Common myeloid progenitor, CD34-positive (primary cell): ENCODE measurements at regions not wholly inside any gene's neighbourhood (a gene's known extent, or its start where the extent isn't known, plus 50 kb on each side); places are given as distances from the start of the nearest gene placed in this dataset.

Source experiments
- CTCF ChIA-PET: fragments of 350-600 bp; sonication (Branson Sonifier 250); formaldehyde crosslinking; loops from one replicate; lab custom pipeline; 2021; ENCODE audit warnings: antibody characterized with exemption; lab: Charles Lee
- POLR2A ChIA-PET: fragments of 350-600 bp; sonication (Branson Sonifier 250); formaldehyde crosslinking; loops from one replicate; lab custom pipeline; 2021; ENCODE audit warnings: antibody characterized with exemption; lab: Charles Lee
- DNase-seq, 3 donors: peaks; one replicate each; pipeline versions ENCODE4 v3.0.0 to v3.0.0-alpha.2; 2013
- H3K27ac ChIP-seq, 2 experiments: 1 replicate in 1 of 2; 2 replicates in 1 of 2; pipeline ENCODE4 v1.7.0; 2013; ENCODE audit warnings: inconsistent platforms in 2 of 2, low read length in 2 of 2, mild to moderate bottlenecking in 2 of 2, low read depth in 1 of 2, moderate library complexity in 1 of 2; ENCODE audit not compliant: severe bottlenecking in 2 of 2, insufficient read depth in 1 of 2, poor library complexity in 1 of 2
- H3K27me3 ChIP-seq, 5 experiments: replicated peaks in 2 of 5; 1 replicate in 3 of 5; 2 replicates in 2 of 5; pipeline versions ENCODE4 v1.6.1 to v1.7.0; 2013; ENCODE audit warnings: low read length in 4 of 5, mild to moderate bottlenecking in 2 of 5, moderate library complexity in 2 of 5, inconsistent platforms in 1 of 5; ENCODE audit not compliant: insufficient read depth in 5 of 5, control insufficient read depth in 4 of 5
- H3K36me3 ChIP-seq, 4 experiments: 1 replicate in 2 of 4; 2 replicates in 2 of 4; pipeline versions ENCODE4 v1.6.1 to v1.7.0; 2013; ENCODE audit warnings: low read length in 3 of 4, control low read depth in 1 of 4, mild to moderate bottlenecking in 1 of 4; ENCODE audit not compliant: control insufficient read depth in 4 of 4, insufficient read depth in 4 of 4
- H3K4me1 ChIP-seq, 4 experiments: 1 replicate in 3 of 4; 2 replicates in 1 of 4; pipeline versions ENCODE4 v1.6.1 to v1.7.1; 2013; ENCODE audit warnings: low read length in 3 of 4, mild to moderate bottlenecking in 3 of 4, control low read depth in 1 of 4, inconsistent platforms in 1 of 4, moderate library complexity in 1 of 4; ENCODE audit not compliant: control insufficient read depth in 4 of 4, insufficient read depth in 4 of 4; ENCODE audit errors: control extremely low read depth in 1 of 4
- H3K4me3 ChIP-seq, 7 experiments: 1 replicate in 4 of 7; 2 replicates in 3 of 7; pipeline versions ENCODE4 v1.5.1 to v1.7.0; 2013; ENCODE audit warnings: mild to moderate bottlenecking in 7 of 7, low read length in 6 of 7, moderate library complexity in 6 of 7, inconsistent platforms in 2 of 7, low read depth in 2 of 7, control low read depth in 1 of 7; ENCODE audit not compliant: insufficient read depth in 4 of 7, control insufficient read depth in 1 of 7; ENCODE audit errors: extremely low read depth in 1 of 7
- H3K9me3 ChIP-seq, 5 experiments: 1 replicate in 4 of 5; 2 replicates in 1 of 5; pipeline versions ENCODE4 v1.6.1 to v1.7.1; 2013; ENCODE audit warnings: low read length in 4 of 5, mild to moderate bottlenecking in 2 of 5, inconsistent platforms in 1 of 5, low read depth in 1 of 5, moderate library complexity in 1 of 5; ENCODE audit not compliant: control insufficient read depth in 4 of 5, insufficient read depth in 2 of 5; ENCODE audit errors: control extremely low read depth in 1 of 5
- WGBS: methylation state at CpG from one replicate; pipeline ENCODE4 v1.1.5; 2013; ENCODE audit not compliant: insufficient coverage; 5-methylcytosine and 5-hydroxymethylcytosine counted together

GRCh38 chr2:30338475-30338874, 107.1 kb downstream of the LBH start:
- Histone ChIP-seq H3K36me3 (no peaks in the 10 kb centered on the region), H3K27me3 (no peaks in the 10 kb centered on the region), H3K9me3 (peaks cover 0 to 3% (median 0%) of the 10 kb centered on the region in 5 experiments), H3K4me1 (peaks cover 6 to 23% (median 20%) of the 10 kb centered on the region in 4 experiments), H3K27ac (no peak overlapping the region), H3K4me3 (no peak overlapping the region)
- CTCF ChIA-PET, result interaction anchor here (1.0 kb wide), 1 partner anchor 100 kb away, joined by 3 read pairs; no protein-coding TSS in a partner anchor
- 100% methylated on average over 3 of the region's 3 CpGs for WGBS
- POLR2A ChIA-PET, result no interaction called here
- DNase-seq, result no peak

- 96% methylated on average over 3 of the region's 4 CpGs for WGBS
- CTCF ChIA-PET, result no interaction called here
- peaks cover 6 to 23% (median 20%) of the 10 kb centered on the region in 4 experiments for H3K4me1 ChIP-seq
Measured at GRCh38 chr2:30339071-30339470, 107.7 kb downstream of the LBH start.

GRCh38 chr2:30341500-30342267, 105.4 kb upstream of the LCLAT1 start:
- POLR2A ChIA-PET, result no interaction called here

More at GRCh38 chr2:30339071-30339470, 107.7 kb downstream of the LBH start:
- Histone ChIP-seq H3K27me3 (no peaks in the 10 kb centered on the region), H3K4me3 (no peak overlapping the region), H3K36me3 (no peaks in the 10 kb centered on the region), H3K9me3 (peaks cover 0 to 3% (median 0%) of the 10 kb centered on the region in 5 experiments), H3K27ac (no peak overlapping the region)
- POLR2A ChIA-PET, result no interaction called here
- DNase-seq, result no peak

GRCh38 chr2:30346471-30347169, 100.4 kb upstream of the LCLAT1 start:
- WGBS, result 72% methylated on average over 17 of the region's 21 CpGs
- Histone ChIP-seq H3K27ac (no peak overlapping the region), H3K4me1 (no peaks in the 10 kb centered on the region), H3K9me3 (peaks cover 0 to 5% (median 0%) of the 10 kb centered on the region in 5 experiments), H3K36me3 (no peaks in the 10 kb centered on the region), H3K4me3 (no peak overlapping the region), H3K27me3 (peaks cover 0 to 2% (median 0%) of the 10 kb centered on the region in 5 experiments)
- no peak for DNase-seq
- CTCF ChIA-PET, result interaction anchor here (2.1 kb wide), 1 partner anchor 16 kb away, joined by 4 read pairs; no protein-coding TSS in a partner anchor
- POLR2A ChIA-PET, result no interaction called here

More at GRCh38 chr2:30341500-30342267, 105.4 kb upstream of the LCLAT1 start:
- CTCF ChIA-PET, result no interaction called here
- H3K4me1 ChIP-seq, result peaks cover 3 to 9% (median 9%) of the 10 kb centered on the region in 4 experiments
- no peaks in the 10 kb centered on the region for H3K27me3 ChIP-seq
- H3K27ac ChIP-seq, result no peak overlapping the region
- WGBS, result 98% methylated on average over 7 of the region's 8 CpGs
- no peak for DNase-seq
- no peak overlapping the region for H3K4me3 ChIP-seq
- H3K9me3 ChIP-seq, result peaks cover 0 to 3% (median 0%) of the 10 kb centered on the region in 5 experiments
- H3K36me3 ChIP-seq, result no peaks in the 10 kb centered on the region

- H3K4me3 ChIP-seq, result no peak overlapping the region
- peaks cover 0 to 2% (median 0%) of the 10 kb centered on the region in 5 experiments for H3K9me3 ChIP-seq
- H3K27ac ChIP-seq, result no peak overlapping the region
- 89% methylated on average over 3 of the region's 3 CpGs for WGBS
- POLR2A ChIA-PET, result no interaction called here
- no peak for DNase-seq
- CTCF ChIA-PET, result interaction anchor here (1.7 kb wide), 1 partner anchor 12 kb away, joined by 4 read pairs; no protein-coding TSS in a partner anchor
- H3K27me3 ChIP-seq, result peaks cover 0 to 2% (median 0%) of the 10 kb centered on the region in 5 experiments
- no peaks in the 10 kb centered on the region for H3K36me3 ChIP-seq
- no peaks in the 10 kb centered on the region for H3K4me1 ChIP-seq
Measured at GRCh38 chr2:30348825-30349224, 98.2 kb upstream of the LCLAT1 start.

GRCh38 chr2:30349691-30350090, 97.4 kb upstream of the LCLAT1 start:
- POLR2A ChIA-PET, result no interaction called here
- Histone ChIP-seq H3K36me3 (no peaks in the 10 kb centered on the region), H3K27ac (no peak overlapping the region), H3K4me3 (no peak overlapping the region), H3K9me3 (peaks cover 0 to 2% (median 0%) of the 10 kb centered on the region in 5 experiments), H3K4me1 (no peaks in the 10 kb centered on the region), H3K27me3 (peaks cover 0 to 2% (median 0%) of the 10 kb centered on the region in 5 experiments)
- DNase-seq, result no peak
- CTCF ChIA-PET, result no interaction called here
- WGBS, result 94% methylated on average over 6 of the region's 7 CpGs
